ENCODE measurements at regions not wholly inside any gene's neighbourhood (a gene's known extent, or its start where the extent isn't known, plus 50 kb on each side); places are given as distances from the start of the nearest gene placed in this dataset.

DNA sequence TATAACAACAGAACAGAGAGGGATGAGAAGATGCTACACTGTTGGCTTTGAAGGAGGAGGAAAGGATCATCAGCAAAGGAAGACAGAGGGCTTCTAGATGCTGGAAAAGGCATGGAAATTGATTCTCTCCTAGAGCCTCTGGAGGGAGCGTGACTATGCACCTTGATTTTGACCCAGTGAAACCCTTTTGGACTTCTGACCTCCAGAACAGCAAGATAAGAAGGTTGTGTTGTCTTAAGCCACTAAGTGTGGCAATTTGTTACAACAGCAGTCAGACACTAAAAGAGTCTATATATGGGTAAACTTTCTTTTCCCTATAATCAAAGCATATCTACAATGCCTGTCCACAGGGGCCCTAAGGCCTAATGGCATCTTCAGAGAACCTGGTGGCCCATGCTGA is 56.1 kb upstream of the MVB12B start:
- DNase-seq: no peak

DNA sequence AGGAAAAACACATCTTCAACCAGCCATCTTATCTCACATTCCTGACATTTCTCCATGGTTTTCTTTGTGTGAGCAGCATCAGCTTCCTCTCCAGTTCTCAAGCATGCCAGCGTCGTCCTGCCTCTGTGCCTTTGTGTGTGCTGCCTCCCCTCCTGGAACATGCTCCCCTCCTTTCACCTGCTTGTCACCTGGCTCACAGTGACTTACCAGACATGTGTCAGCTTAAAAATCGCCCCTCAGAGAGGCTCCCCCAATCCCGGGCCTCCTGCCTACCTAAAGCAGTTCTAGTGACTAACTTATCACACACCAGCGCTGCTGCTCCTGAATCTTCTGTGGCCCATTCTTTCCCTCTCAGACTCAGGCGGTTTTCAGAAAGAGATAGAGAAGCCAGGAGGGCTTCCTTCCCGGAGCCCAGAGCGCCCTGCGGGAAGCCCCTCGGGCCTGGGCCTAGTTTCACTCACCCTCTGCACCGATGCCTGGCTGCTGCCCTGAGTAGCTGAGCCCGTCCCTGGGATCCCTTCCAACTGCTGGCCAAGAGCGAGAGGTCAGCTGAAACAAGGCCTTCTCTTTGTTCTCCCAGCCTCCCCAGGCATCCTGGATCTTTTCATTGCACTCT is 51.1 kb upstream of the MVB12B start:
- no peak for DNase-seq

DNA sequence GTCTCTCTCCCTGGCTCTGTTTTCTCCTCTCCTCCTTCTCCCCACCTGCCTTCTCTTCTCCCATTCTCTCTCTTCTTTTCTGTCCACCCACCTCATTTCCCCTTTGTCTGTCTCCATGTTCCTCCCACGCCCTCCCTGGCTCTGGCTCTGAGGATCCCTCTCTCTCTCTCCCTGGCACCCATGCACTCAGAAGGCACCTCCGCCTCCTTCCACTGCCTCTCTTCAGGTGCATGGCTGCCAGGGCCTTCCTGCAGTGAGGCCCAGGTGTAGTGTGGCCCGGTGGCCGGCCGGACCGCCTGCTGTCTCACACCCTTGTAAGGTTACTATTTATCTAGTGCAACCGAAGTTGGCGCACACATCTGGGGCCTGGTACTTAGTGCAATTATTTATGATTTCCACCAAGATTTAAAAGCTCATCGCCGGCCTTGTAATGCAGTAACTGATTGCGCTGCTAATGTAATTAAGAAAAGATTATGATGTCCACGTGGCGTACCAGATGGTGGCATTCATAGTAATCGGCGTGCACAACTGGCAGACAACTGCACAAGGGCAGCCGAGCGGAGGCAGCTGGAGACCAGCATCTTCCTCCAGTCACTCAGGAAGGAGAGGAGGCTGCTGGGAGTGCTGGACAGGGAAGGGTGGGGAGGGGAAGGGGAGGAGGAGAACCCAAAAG is 50.4 kb upstream of the MVB12B start:
- DNase-seq: no peak

Data from NCI-H1417 (cell line).